H9 (cell line): ENCODE measurements at regions not wholly inside any gene's neighbourhood (a gene's known extent, or its start where the extent isn't known, plus 50 kb on each side); places are given as distances from the start of the nearest gene placed in this dataset.

ENCODE experiments used
- DNase-seq: peaks from one replicate; pipeline ENCODE4 v3.0.0-alpha.2; 2017
- H2AFZ ChIP-seq: one replicate; pipeline ENCODE4 v1.6.1; 2013; ENCODE audit warnings: mild to moderate bottlenecking, low read length, control low read depth, moderate library complexity
- H2AK5ac ChIP-seq: 2 replicates; pipeline ENCODE4 v1.6.1; 2013; ENCODE audit warnings: low read length, control low read depth, mixed read lengths; ENCODE audit not compliant: insufficient read length
- H2BK120ac ChIP-seq: one replicate; pipeline ENCODE4 v1.6.1; 2013; ENCODE audit warnings: low read depth, mild to moderate bottlenecking, low read length, control low read depth, inconsistent platforms; ENCODE audit not compliant: poor library complexity, severe bottlenecking
- H2BK12ac ChIP-seq: 2 replicates; pipeline ENCODE4 v1.6.1; 2013; ENCODE audit warnings: low read length, control low read depth, mixed read lengths, low read depth; ENCODE audit not compliant: insufficient read length
- H2BK15ac ChIP-seq: 2 replicates; pipeline ENCODE4 v1.6.1; 2013; ENCODE audit warnings: low read depth, low read length, control low read depth
- H2BK20ac ChIP-seq: one replicate; pipeline ENCODE4 v1.6.1; 2013; ENCODE audit warnings: low read depth, mild to moderate bottlenecking, low read length, control low read depth, inconsistent platforms; ENCODE audit not compliant: poor library complexity, severe bottlenecking
- H2BK5ac ChIP-seq: 2 replicates; pipeline ENCODE4 v1.6.1; 2013; ENCODE audit warnings: low read length, control low read depth, mixed read lengths; ENCODE audit not compliant: insufficient read length
- H3K14ac ChIP-seq: 2 replicates; pipeline ENCODE4 v1.6.1; 2013; ENCODE audit warnings: low read length, control low read depth; ENCODE audit not compliant: insufficient read depth
- H3K18ac ChIP-seq: 2 replicates; pipeline ENCODE4 v1.6.1; 2013; ENCODE audit warnings: low read depth, mild to moderate bottlenecking, mixed read lengths, low read length, control low read depth; ENCODE audit not compliant: insufficient read length
- H3K23ac ChIP-seq: 2 replicates; pipeline ENCODE4 v1.6.1; 2013; ENCODE audit warnings: low read length, control low read depth, mixed read lengths, low read depth; ENCODE audit not compliant: insufficient read length
- H3K23me2 ChIP-seq: 2 replicates; pipeline ENCODE4 v1.6.1; 2013; ENCODE audit warnings: low read depth, mild to moderate bottlenecking, mixed read lengths, low read length, control low read depth; ENCODE audit not compliant: insufficient read length, poor library complexity, severe bottlenecking
- H3K27ac ChIP-seq: 2 replicates; pipeline ENCODE4 v1.5.1; 2013; ENCODE audit warnings: low read length, control low read depth, mixed read lengths, low read depth; ENCODE audit not compliant: insufficient read length
- H3K27me3 ChIP-seq: 2 replicates; pipeline ENCODE4 v1.6.1; 2013; ENCODE audit warnings: low read length, control low read depth, inconsistent platforms; ENCODE audit not compliant: insufficient read depth
- H3K4ac ChIP-seq: 2 replicates; pipeline ENCODE4 v1.6.1; 2013; ENCODE audit warnings: low read depth, mild to moderate bottlenecking, control low read depth, inconsistent platforms, low read length, moderate library complexity
- H3K4me1 ChIP-seq: 2 replicates; pipeline ENCODE4 v1.6.1; 2013; ENCODE audit warnings: low read length, control low read depth, inconsistent platforms; ENCODE audit not compliant: insufficient read depth
- H3K4me2 ChIP-seq: 2 replicates; pipeline ENCODE4 v1.6.1; 2013; ENCODE audit warnings: low read length, control low read depth, mixed read lengths; ENCODE audit not compliant: insufficient read length, insufficient read depth
- H3K56ac ChIP-seq: 2 replicates; pipeline ENCODE4 v1.6.1; 2013; ENCODE audit warnings: low read depth, mild to moderate bottlenecking, mixed read lengths, low read length, control low read depth; ENCODE audit not compliant: insufficient read length
- H3K79me1 ChIP-seq: 2 replicates; pipeline ENCODE4 v1.6.1; 2013; ENCODE audit warnings: low read depth, mild to moderate bottlenecking, moderate library complexity, low read length, control low read depth, inconsistent platforms; ENCODE audit not compliant: insufficient read depth, poor library complexity, severe bottlenecking
- H3K79me2 ChIP-seq: 2 replicates; pipeline ENCODE4 v1.6.1; 2013; ENCODE audit warnings: low read length, control low read depth, inconsistent platforms; ENCODE audit not compliant: insufficient read depth
- H3K9ac ChIP-seq: 2 replicates; pipeline ENCODE4 v1.6.1; 2013; ENCODE audit warnings: low read length, control low read depth, mixed read lengths; ENCODE audit not compliant: insufficient read length; ENCODE audit errors: extremely low read depth
- H3K9me3 ChIP-seq: one replicate; pipeline ENCODE4 v1.6.1; 2013; ENCODE audit warnings: low read depth, low read length, inconsistent platforms; ENCODE audit not compliant: control insufficient read depth
- H3T11ph ChIP-seq: one replicate; pipeline ENCODE4 v1.6.1; 2013; ENCODE audit warnings: mild to moderate bottlenecking, low read length, control low read depth, inconsistent platforms
- H4K20me1 ChIP-seq: one replicate; pipeline ENCODE4 v1.6.1; 2013; ENCODE audit not compliant: control insufficient read depth, insufficient read length, insufficient read depth
- H4K5ac ChIP-seq: 2 replicates; pipeline ENCODE4 v1.6.1; 2013; ENCODE audit warnings: low read depth, mild to moderate bottlenecking, mixed read lengths, low read length, control low read depth; ENCODE audit not compliant: insufficient read length
- H4K8ac ChIP-seq: replicated peaks from 2 replicates; pipeline ENCODE4 v1.6.1; 2013; ENCODE audit warnings: low read length, control low read depth, mixed read lengths, low read depth; ENCODE audit not compliant: insufficient read length
- H4K91ac ChIP-seq: 2 replicates; pipeline ENCODE4 v1.6.1; 2013; ENCODE audit warnings: low read depth, mild to moderate bottlenecking, moderate library complexity, mixed read lengths, low read length, control low read depth; ENCODE audit not compliant: insufficient read length
- H3K27ac Mint-ChIP-seq, 3 experiments: 2 replicates in 2 of 3; 3 replicates in 1 of 3; pipeline ENCODE4 v1.8.0; 2020 to 2021; ENCODE audit warnings: mixed read lengths in 3 of 3, mild to moderate bottlenecking in 1 of 3, moderate library complexity in 1 of 3
- H3K27me3 Mint-ChIP-seq: 2 replicates; pipeline ENCODE4 v1.8.0; 2021; ENCODE audit warnings: low read depth, mild to moderate bottlenecking, moderate library complexity, mixed read lengths
- H3K36me3 Mint-ChIP-seq, 3 experiments: 2 replicates in 2 of 3; 3 replicates in 1 of 3; pipeline ENCODE4 v1.8.0; 2020 to 2021; ENCODE audit warnings: low read depth in 3 of 3, mixed read lengths in 3 of 3; ENCODE audit not compliant: insufficient read depth in 1 of 3
- H3K4me1 Mint-ChIP-seq, 2 experiments: 2 replicates each; pipeline ENCODE4 v1.8.0; 2020; ENCODE audit warnings: mixed read lengths in 2 of 2
- H3K4me3 Mint-ChIP-seq, 2 experiments: 2 replicates in 1 of 2; 3 replicates in 1 of 2; pipeline ENCODE4 v1.8.0; 2020 to 2021; ENCODE audit warnings: mild to moderate bottlenecking in 2 of 2, mixed read lengths in 2 of 2, moderate library complexity in 1 of 2
- H3K9me3 Mint-ChIP-seq, 2 experiments: 2 replicates in 1 of 2; 3 replicates in 1 of 2; pipeline ENCODE4 v1.8.0; 2020; ENCODE audit warnings: mild to moderate bottlenecking in 2 of 2, mixed read lengths in 2 of 2, moderate library complexity in 1 of 2
- WGBS: extraction: QIAGEN DNeasy Blood & Tissue Kit; methylation state at CpG from one replicate; pipeline ENCODE4 v1.1.7; 2013; ENCODE audit warnings: missing lambda C conversion rate, low lambda C conversion rate, mixed read lengths; ENCODE audit not compliant: insufficient read length; ENCODE audit errors: extremely low coverage; 5-methylcytosine and 5-hydroxymethylcytosine counted together
- TF ChIP-seq, protein P1 (sequence below): fragments of 200-600 bp; sonication (generic); conservative IDR thresholded peaks from 3 replicates; pipeline ENCODE4 v1.8.0; 2021; ENCODE audit warnings: antibody characterized with exemption, mild to moderate bottlenecking

DNA sequence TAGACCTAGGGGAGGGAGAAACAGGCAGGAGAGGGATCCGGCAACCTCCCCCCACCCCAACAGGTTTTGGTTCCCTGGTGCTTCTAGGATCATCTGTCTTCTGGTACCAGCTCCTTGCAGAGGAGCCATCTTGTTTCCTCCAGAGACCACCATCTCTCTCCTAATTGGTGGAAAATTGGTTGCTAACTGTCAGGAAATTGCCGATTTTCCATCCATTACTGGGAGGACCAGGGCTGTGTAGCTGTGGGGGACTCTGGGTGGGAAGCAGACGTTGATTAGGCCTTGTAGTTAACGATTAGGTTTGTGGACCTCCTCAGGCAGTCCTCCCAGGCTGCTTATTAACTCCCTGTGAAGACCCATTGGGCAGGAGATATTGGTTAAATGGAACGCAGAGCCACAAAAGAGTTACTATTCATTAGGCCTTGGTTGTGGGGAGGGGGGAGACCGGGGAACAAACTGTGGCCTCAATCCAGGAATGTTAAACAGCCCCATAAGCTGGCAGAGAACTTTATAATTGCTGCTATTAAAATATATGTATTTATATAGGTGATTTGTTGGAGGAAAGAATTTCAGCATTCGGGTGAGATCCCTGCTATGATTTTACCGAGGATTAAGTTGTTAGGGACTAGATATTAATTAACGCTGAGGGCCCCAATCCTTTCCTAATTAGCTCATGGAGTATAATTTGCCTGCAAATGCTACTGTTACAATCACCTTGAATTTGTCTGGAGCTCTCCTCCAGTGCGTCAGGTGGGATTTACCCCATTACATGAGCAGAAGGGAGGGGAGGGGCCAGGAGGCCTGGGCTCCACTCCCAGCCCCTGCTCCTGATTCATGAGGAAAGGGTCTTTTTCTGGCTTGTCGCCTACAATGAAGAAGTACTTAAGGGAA, 61.2 kb upstream of the TRABD2B start:
- no peaks in the 10 kb centered on the region for H3K36me3 Mint-ChIP-seq
- Histone ChIP-seq H2AK5ac (no peak overlapping the region), H3K4me1 (no peaks in the 10 kb centered on the region; the same call in 1 of the 2 replicates), H2BK20ac (no peak overlapping the region), H2BK5ac (no peak overlapping the region), H3K27ac (no peak overlapping the region), H2AFZ (no peak overlapping the region), H2BK15ac (no peak overlapping the region), H2BK120ac (no peak overlapping the region), H4K8ac (no peak overlapping the region), H3K79me2 (no peaks in the 10 kb centered on the region), H3K27me3 (peaks cover 2% of the 10 kb centered on the region; the same call in 1 of the 2 replicates), H4K5ac (no peak overlapping the region), H3K23me2 (no peaks in the 10 kb centered on the region), H3K18ac (no peak overlapping the region), H3K4ac (no peak overlapping the region), H3T11ph (no peak overlapping the region), H3K9me3 (no peaks in the 10 kb centered on the region), H3K9ac (no peak overlapping the region), H3K79me1 (no peaks in the 10 kb centered on the region), H3K56ac (no peak overlapping the region), H4K20me1 (no peaks in the 10 kb centered on the region), H3K4me2 (no peak overlapping the region), H4K91ac (no peak overlapping the region), H2BK12ac (no peak overlapping the region), H3K23ac (no peak overlapping the region), H3K14ac (no peak overlapping the region)
- peaks cover 18 to 22% of the 10 kb centered on the region in 2 experiments for H3K4me1 Mint-ChIP-seq
- H3K4me3 Mint-ChIP-seq: no peak overlapping the region
- DNase-seq: no peak
- no CpG with 5 or more reads among the region's 11 CpGs for WGBS
- TF ChIP-seq, protein P1, sequence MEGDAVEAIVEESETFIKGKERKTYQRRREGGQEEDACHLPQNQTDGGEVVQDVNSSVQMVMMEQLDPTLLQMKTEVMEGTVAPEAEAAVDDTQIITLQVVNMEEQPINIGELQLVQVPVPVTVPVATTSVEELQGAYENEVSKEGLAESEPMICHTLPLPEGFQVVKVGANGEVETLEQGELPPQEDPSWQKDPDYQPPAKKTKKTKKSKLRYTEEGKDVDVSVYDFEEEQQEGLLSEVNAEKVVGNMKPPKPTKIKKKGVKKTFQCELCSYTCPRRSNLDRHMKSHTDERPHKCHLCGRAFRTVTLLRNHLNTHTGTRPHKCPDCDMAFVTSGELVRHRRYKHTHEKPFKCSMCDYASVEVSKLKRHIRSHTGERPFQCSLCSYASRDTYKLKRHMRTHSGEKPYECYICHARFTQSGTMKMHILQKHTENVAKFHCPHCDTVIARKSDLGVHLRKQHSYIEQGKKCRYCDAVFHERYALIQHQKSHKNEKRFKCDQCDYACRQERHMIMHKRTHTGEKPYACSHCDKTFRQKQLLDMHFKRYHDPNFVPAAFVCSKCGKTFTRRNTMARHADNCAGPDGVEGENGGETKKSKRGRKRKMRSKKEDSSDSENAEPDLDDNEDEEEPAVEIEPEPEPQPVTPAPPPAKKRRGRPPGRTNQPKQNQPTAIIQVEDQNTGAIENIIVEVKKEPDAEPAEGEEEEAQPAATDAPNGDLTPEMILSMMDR: no peak
- no peak overlapping the region for H3K27ac Mint-ChIP-seq
- H3K27me3 Mint-ChIP-seq: peaks cover 61% of the 10 kb centered on the region
- H3K9me3 Mint-ChIP-seq: no peaks in the 10 kb centered on the region; a peak in 1 of 5 replicates
